Activated CD4-positive, alpha-beta T cell treated with anti-CD3 and anti-CD28 coated beads, Interleukin-2, amount 50 U/mL, for 24 hours (primary cell): ENCODE measurements at regions not wholly inside any gene's neighbourhood (a gene's known extent, or its start where the extent isn't known, plus 50 kb on each side); places are given as distances from the start of the nearest gene placed in this dataset.

ENCODE experiments used
- DNase-seq, 2 donors: peaks; one replicate each; pipeline ENCODE4 v3.0.0-alpha.2; 2020; ENCODE audit warnings: low read depth in 1 of 2, low spot score in 1 of 2

- DNase-seq = no peak
Measured at GRCh38 chr1:169003864-169004516, 102.5 kb upstream of the ATP1B1 start.

- no peak for DNase-seq
Measured at GRCh38 chr1:169005776-169006175, 100.7 kb upstream of the ATP1B1 start.

- no peak for DNase-seq
Measured at GRCh38 chr1:169009666-169010065, 96.8 kb upstream of the ATP1B1 start.

GRCh38 chr1:169012416-169012815, 94.1 kb upstream of the ATP1B1 start:
- DNase-seq = no peak

GRCh38 chr1:169013821-169014220, 92.7 kb upstream of the ATP1B1 start:
- DNase-seq = no peak

- no peak for DNase-seq
Measured at GRCh38 chr1:169015464-169015863, 91.0 kb upstream of the ATP1B1 start.

GRCh38 chr1:169018751-169019150, 87.7 kb upstream of the ATP1B1 start:
- DNase-seq = no peak

GRCh38 chr1:169019419-169020058, 87.0 kb upstream of the ATP1B1 start:
- no peak for DNase-seq

GRCh38 chr1:169020684-169021083, 85.8 kb upstream of the ATP1B1 start:
- no peak for DNase-seq

- no peak for DNase-seq
Measured at GRCh38 chr1:169022648-169023047, 83.8 kb upstream of the ATP1B1 start.

- DNase-seq = no peak
Measured at GRCh38 chr1:169024255-169024654, 82.2 kb upstream of the ATP1B1 start.

GRCh38 chr1:169024800-169025271, 81.7 kb upstream of the ATP1B1 start:
- no peak for DNase-seq

- DNase-seq = no peak
Measured at GRCh38 chr1:169025412-169025811, 81.1 kb upstream of the ATP1B1 start.

- DNase-seq = no peak
Measured at GRCh38 chr1:169027607-169028320, 78.7 kb upstream of the ATP1B1 start.

GRCh38 chr1:169031566-169032224, 74.8 kb upstream of the ATP1B1 start:
- DNase-seq = no peak

GRCh38 chr1:169041366-169041765, 65.1 kb upstream of the ATP1B1 start:
- no peak for DNase-seq

GRCh38 chr1:169042377-169042776, 64.1 kb upstream of the ATP1B1 start:
- no peak for DNase-seq

- no peak for DNase-seq
Measured at GRCh38 chr1:169043823-169044222, 62.7 kb upstream of the ATP1B1 start.

GRCh38 chr1:169044296-169044695, 62.2 kb upstream of the ATP1B1 start:
- peak in 1 of 2 donors; percentile 25 for DNase-seq

GRCh38 chr1:169044971-169045370, 61.5 kb upstream of the ATP1B1 start:
- DNase-seq = no peak

- no peak for DNase-seq
Measured at GRCh38 chr1:169046671-169047070, 59.8 kb upstream of the ATP1B1 start.

- DNase-seq = no peak
Measured at GRCh38 chr1:169047074-169047473, 59.4 kb upstream of the ATP1B1 start.
